PC-9 (cell line): ENCODE measurements at regions not wholly inside any gene's neighbourhood (a gene's known extent, or its start where the extent isn't known, plus 50 kb on each side); places are given as distances from the start of the nearest gene placed in this dataset.

ENCODE experiments used
- BruUV-seq: library from RNA; stranded (reverse); fragments of 400-500 nt; replicated peaks from 2 replicates; lab custom pipeline; 2021; lab: Mats Ljungman, UMichigan
- CTCF ChIA-PET: fragments of 300-600 bp; sonication (Branson Sonifier 250); formaldehyde crosslinking; loops from one replicate; lab custom pipeline; 2022; ENCODE audit warnings: antibody characterized with exemption; lab: Charles Lee
- POLR2A ChIA-PET: fragments of 300-600 bp; sonication (Branson Sonifier 250); formaldehyde crosslinking; loops from one replicate; lab custom pipeline; 2022; ENCODE audit warnings: antibody characterized with exemption; ENCODE audit not compliant: unreplicated experiment; lab: Charles Lee
- DNase-seq, 2 experiments: peaks; one replicate each; pipeline versions ENCODE4 v3.0.0 to v3.0.0-alpha.2; 2015 to 2022; ENCODE audit warnings: mixed read lengths in 1 of 2
- H2AFZ ChIP-seq: fragments of 200-600 bp; sonication (generic); 2 replicates; pipeline ENCODE4 v1.8.1; 2017; ENCODE audit warnings: antibody characterized with exemption
- H3F3A ChIP-seq: fragments of 200-600 bp; sonication (generic); 2 replicates; pipeline ENCODE4 v1.8.1; 2017; ENCODE audit warnings: antibody characterized with exemption, mild to moderate bottlenecking, low read depth; ENCODE audit not compliant: insufficient read depth
- H3K27ac ChIP-seq: fragments of 200-600 bp; sonication (generic); 2 replicates; pipeline ENCODE4 v1.6.1; 2016; ENCODE audit warnings: mixed run types
- H3K27me3 ChIP-seq: fragments of 200-600 bp; sonication (generic); 2 replicates; pipeline ENCODE4 v1.6.1; 2016; ENCODE audit warnings: low read depth, mixed run types; ENCODE audit not compliant: insufficient read depth
- H3K36me3 ChIP-seq: fragments of 200-600 bp; sonication (generic); 2 replicates; pipeline ENCODE4 v1.6.1; 2016; ENCODE audit warnings: low read depth, mixed run types
- H3K4me1 ChIP-seq: fragments of 200-600 bp; sonication (generic); replicated peaks from 2 replicates; pipeline ENCODE4 v1.6.1; 2016; ENCODE audit warnings: mixed run types; ENCODE audit not compliant: insufficient read depth
- H3K4me2 ChIP-seq: fragments of 200-600 bp; sonication (generic); 2 replicates; pipeline ENCODE4 v1.6.1; 2017; ENCODE audit warnings: mixed run types
- H3K4me3 ChIP-seq: fragments of 200-600 bp; sonication (generic); 2 replicates; pipeline ENCODE4 v1.6.1; 2016; ENCODE audit warnings: mixed run types
- H3K79me2 ChIP-seq: fragments of 200-600 bp; sonication (generic); 2 replicates; pipeline ENCODE4 v1.6.1; 2017; ENCODE audit warnings: low read depth, mixed run types
- H3K9me2 ChIP-seq: fragments of 200-600 bp; sonication (generic); 2 replicates; pipeline ENCODE4 v1.8.1; 2017; ENCODE audit warnings: mild to moderate bottlenecking; ENCODE audit not compliant: insufficient read depth
- H3K9me3 ChIP-seq: fragments of 200-600 bp; sonication (generic); 2 replicates; pipeline ENCODE4 v1.8.1; 2016; ENCODE audit warnings: low read depth; ENCODE audit not compliant: insufficient read depth
- H4K20me1 ChIP-seq: fragments of 200-600 bp; sonication (generic); 2 replicates; pipeline ENCODE4 v1.8.1; 2017; ENCODE audit not compliant: insufficient read depth
- CTCF ChIP-seq: fragments of 200-600 bp; sonication (generic); conservative IDR thresholded peaks from 2 replicates; pipeline ENCODE4 v1.6.1; 2017; ENCODE audit warnings: mixed run types, antibody characterized with exemption, mild to moderate bottlenecking, moderate library complexity
- EZH2 ChIP-seq: fragments of 200-600 bp; sonication (generic); IDR thresholded peaks from 2 replicates; pipeline ENCODE4 v1.8.0; 2017; ENCODE audit warnings: antibody characterized with exemption, low read depth
- intact Hi-C: fragments of 100-400 bp; cut with micrococcal nuclease; formaldehyde crosslinking; loops from one replicate; pipeline ENCODE4 v1.10.0; 2022; ENCODE audit not compliant: unreplicated experiment

- CTCF ChIA-PET = no interaction called here
- no peaks in the 10 kb centered on the region for H3K4me1 ChIP-seq
- POLR2A ChIA-PET = no interaction called here
- intact Hi-C loops = no loop called here
- no peaks in the 10 kb centered on the region for H3K79me2 ChIP-seq
- no peak overlapping the region for H3K4me3 ChIP-seq
- no peak for DNase-seq
- no peaks in the 10 kb centered on the region for H3F3A ChIP-seq
- BruUV-seq = no TSS peak
- H3K9me2 ChIP-seq = no peaks in the 10 kb centered on the region
- H3K36me3 ChIP-seq = no peaks in the 10 kb centered on the region
- H3K27me3 ChIP-seq = peaks cover 3% of the 10 kb centered on the region; the same call in 1 of the 2 replicates
- no peaks in the 10 kb centered on the region for H4K20me1 ChIP-seq
- H3K4me2 ChIP-seq = no peak overlapping the region
- TF ChIP-seq EZH2 (no peak), CTCF (no peak)
- H3K9me3 ChIP-seq = no peaks in the 10 kb centered on the region
- no peak overlapping the region for H2AFZ ChIP-seq
- H3K27ac ChIP-seq = no peak overlapping the region
Measured at GRCh38 chr1:4430406-4431365, 223.7 kb upstream of the AJAP1 start.

- no peak for DNase-seq
- POLR2A ChIA-PET = no interaction called here
- BruUV-seq = no TSS peak
- peaks cover 3% of the 10 kb centered on the region; the same call in 1 of the 2 replicates for H3K27me3 ChIP-seq
- intact Hi-C loops = no loop called here
- no peaks in the 10 kb centered on the region for H3K9me2 ChIP-seq
- CTCF ChIA-PET = no interaction called here
- H3K9me3 ChIP-seq = no peaks in the 10 kb centered on the region
- no peaks in the 10 kb centered on the region for H4K20me1 ChIP-seq
- H3K36me3 ChIP-seq = no peaks in the 10 kb centered on the region
- TF ChIP-seq CTCF = no peak
- TF ChIP-seq EZH2 = no peak
- H2AFZ ChIP-seq = no peak overlapping the region
- H3K4me2 ChIP-seq = no peak overlapping the region
- no peak overlapping the region for H3K4me3 ChIP-seq
- no peak overlapping the region for H3K27ac ChIP-seq
- no peaks in the 10 kb centered on the region for H3K4me1 ChIP-seq
- no peaks in the 10 kb centered on the region for H3K79me2 ChIP-seq
- H3F3A ChIP-seq = no peaks in the 10 kb centered on the region
Measured at GRCh38 chr1:4431491-4431890, 222.9 kb upstream of the AJAP1 start.

- no peaks in the 10 kb centered on the region for H3K9me2 ChIP-seq
- H2AFZ ChIP-seq = no peak overlapping the region
- H3F3A ChIP-seq = no peaks in the 10 kb centered on the region
- no peak overlapping the region for H3K4me2 ChIP-seq
- no peaks in the 10 kb centered on the region for H3K4me1 ChIP-seq
- H3K9me3 ChIP-seq = no peaks in the 10 kb centered on the region
- no peak overlapping the region for H3K27ac ChIP-seq
- no peaks in the 10 kb centered on the region for H4K20me1 ChIP-seq
- intact Hi-C loops = no loop called here
- ChIA-PET POLR2A (no interaction called here), CTCF (no interaction called here)
- H3K36me3 ChIP-seq = no peaks in the 10 kb centered on the region
- TF ChIP-seq EZH2 (no peak), CTCF (no peak)
- no peaks in the 10 kb centered on the region for H3K79me2 ChIP-seq
- BruUV-seq = no TSS peak
- peaks cover 3% of the 10 kb centered on the region; the same call in 1 of the 2 replicates for H3K27me3 ChIP-seq
- DNase-seq = no peak
- H3K4me3 ChIP-seq = no peak overlapping the region
Measured at GRCh38 chr1:4433075-4433474, 221.3 kb upstream of the AJAP1 start.
